ENCODE measurements at regions not wholly inside any gene's neighbourhood (a gene's known extent, or its start where the extent isn't known, plus 50 kb on each side); places are given as distances from the start of the nearest gene placed in this dataset.
"Not testable (repeated sequence)": the region's sequence is repeated elsewhere in the genome, so short reads cannot be mapped to it uniquely, and the experiment has no call there.

DNA sequence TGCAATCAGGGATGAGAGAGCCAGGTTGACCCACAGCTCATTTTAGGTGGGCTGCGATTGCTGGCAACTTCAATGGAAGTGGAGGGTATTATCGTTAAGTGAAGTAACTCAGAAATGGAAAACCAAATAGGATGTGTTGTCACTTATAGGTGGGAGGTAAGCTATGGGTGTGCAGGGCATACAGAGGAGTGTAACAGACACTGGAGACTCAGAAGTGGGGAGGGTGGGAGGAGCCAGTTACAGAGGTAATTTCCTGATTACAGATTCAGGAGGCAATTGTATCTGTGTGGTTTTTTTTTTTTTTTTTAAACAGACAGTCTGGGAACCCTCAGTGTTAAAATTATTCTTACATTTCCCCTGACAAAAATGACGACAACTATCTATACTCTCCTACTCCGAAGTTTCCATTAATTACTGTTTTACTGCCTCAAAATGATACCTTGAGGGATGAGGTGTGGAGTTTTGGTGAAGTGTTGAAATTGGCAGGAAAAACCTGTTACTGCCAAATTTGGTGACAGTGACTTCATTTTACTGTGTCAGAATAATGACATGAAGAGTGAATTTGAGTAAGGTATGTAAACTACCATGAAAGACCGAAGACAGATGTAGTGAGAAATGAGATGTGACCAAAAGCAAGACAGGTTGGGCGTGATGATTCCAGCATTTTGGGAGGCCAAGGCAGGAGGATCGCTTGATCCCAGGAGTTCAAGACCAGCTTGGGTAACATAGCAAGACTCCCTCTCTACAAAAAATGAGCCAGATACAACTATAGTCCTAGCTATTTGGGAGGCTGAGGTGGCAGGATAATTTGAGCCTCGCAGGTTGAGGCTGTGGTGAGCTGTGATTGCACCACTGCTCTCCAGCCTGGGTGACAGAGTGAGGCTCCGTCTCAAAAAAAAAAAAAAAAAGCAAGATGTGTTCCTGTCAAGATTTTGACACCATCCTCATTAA lies 415.0 kb upstream of the AMELY start:
- H3K9me3 ChIP-seq (ENCODE audit: control insufficient read depth, low read length): no peaks in the 10 kb centered on the region
- H3K18ac ChIP-seq (ENCODE audit: low read depth in 1 of 2, low read length in 2 of 2): no peak overlapping the region
- no peak overlapping the region for H3K9ac ChIP-seq (ENCODE audit: low read length)
- no peaks in the 10 kb centered on the region for H3K27me3 ChIP-seq (ENCODE audit: control insufficient read depth in 1 of 2, insufficient read depth in 1 of 2, low read length in 2 of 2)
- no peak overlapping the region for H3K4ac ChIP-seq (ENCODE audit: low read depth in 1 of 2, low read length in 2 of 2)
- no peak overlapping the region for H4K8ac ChIP-seq (ENCODE audit: low read length)
- no peak overlapping the region for H3K4me3 ChIP-seq (ENCODE audit: insufficient read depth in 1 of 2, low read depth in 1 of 2, low read length in 2 of 2)
- no peak for DNase-seq
- no peak overlapping the region for H2AK5ac ChIP-seq (ENCODE audit: low read length, severe bottlenecking)
- H3K36me3 ChIP-seq (ENCODE audit: control insufficient read depth in 1 of 2, insufficient read depth in 2 of 2, low read depth in 1 of 2, low read length in 2 of 2): peaks cover 0 to 22% of the 10 kb centered on the region in 2 experiments
- H4K91ac ChIP-seq (ENCODE audit: low read length): no peak overlapping the region
- no peak overlapping the region for H2AFZ ChIP-seq (ENCODE audit: low read depth, low read length)
- H2BK120ac ChIP-seq (ENCODE audit: low read depth, low read length): no peak overlapping the region
- H2BK12ac ChIP-seq (ENCODE audit: low read length in 2 of 2): no peak overlapping the region
- H3K4me2 ChIP-seq (ENCODE audit: low read length, poor library complexity, severe bottlenecking): no peak overlapping the region
- H2BK15ac ChIP-seq (ENCODE audit: low read depth, poor library complexity, severe bottlenecking): no peak overlapping the region
- whole genome bisulfite sequencing: over 99% methylated on average over 4 of the region's 9 CpGs
- H2BK5ac ChIP-seq (ENCODE audit: low read depth, low read length, poor library complexity, severe bottlenecking): no peak overlapping the region
- H3K27ac ChIP-seq (ENCODE audit: low read length, poor library complexity, severe bottlenecking): no peak overlapping the region
- H3K4me1 ChIP-seq (ENCODE audit: control insufficient read depth, insufficient read depth, low read depth, low read length): no peaks in the 10 kb centered on the region
- H3K79me1 ChIP-seq (replicated peaks; ENCODE audit: low read length, poor library complexity, severe bottlenecking): peaks cover 8% of the 10 kb centered on the region
- H3K23ac ChIP-seq (ENCODE audit: low read length in 2 of 2): no peak overlapping the region
- no peak overlapping the region for H3K14ac ChIP-seq (ENCODE audit: low read length in 2 of 2)

- H3K27ac ChIP-seq (ENCODE audit: low read length, poor library complexity, severe bottlenecking): no peak overlapping the region
- no peak overlapping the region for H4K8ac ChIP-seq (ENCODE audit: low read length)
- H3K14ac ChIP-seq (ENCODE audit: low read length in 2 of 2): no peak overlapping the region
- H3K36me3 ChIP-seq (ENCODE audit: control insufficient read depth in 1 of 2, insufficient read depth in 2 of 2, low read depth in 1 of 2, low read length in 2 of 2): peaks cover 0 to 22% of the 10 kb centered on the region in 2 experiments
- H3K79me1 ChIP-seq (replicated peaks; ENCODE audit: low read length, poor library complexity, severe bottlenecking): peaks cover 8% of the 10 kb centered on the region
- H3K4me2 ChIP-seq (ENCODE audit: low read length, poor library complexity, severe bottlenecking): no peak overlapping the region
- no peak overlapping the region for H2BK5ac ChIP-seq (ENCODE audit: low read depth, low read length, poor library complexity, severe bottlenecking)
- H3K4me1 ChIP-seq (ENCODE audit: control insufficient read depth, insufficient read depth, low read depth, low read length): no peaks in the 10 kb centered on the region
- WGBS: 96% methylated on average over 13 of the region's 13 CpGs
- H4K91ac ChIP-seq (ENCODE audit: low read length): no peak overlapping the region
- no peak overlapping the region for H3K18ac ChIP-seq (ENCODE audit: low read depth in 1 of 2, low read length in 2 of 2)
- no peak overlapping the region for H3K9ac ChIP-seq (ENCODE audit: low read length)
- DNase-seq: no peak
- H2AK5ac ChIP-seq (ENCODE audit: low read length, severe bottlenecking): no peak overlapping the region
- no peak overlapping the region for H3K4me3 ChIP-seq (ENCODE audit: insufficient read depth in 1 of 2, low read depth in 1 of 2, low read length in 2 of 2)
- H3K27me3 ChIP-seq (ENCODE audit: control insufficient read depth in 1 of 2, insufficient read depth in 1 of 2, low read length in 2 of 2): no peaks in the 10 kb centered on the region
- H3K23ac ChIP-seq (ENCODE audit: low read length in 2 of 2): no peak overlapping the region
- H3K9me3 ChIP-seq (ENCODE audit: control insufficient read depth, low read length): no peaks in the 10 kb centered on the region
- H2BK12ac ChIP-seq (ENCODE audit: low read length in 2 of 2): no peak overlapping the region
- H3K4ac ChIP-seq (ENCODE audit: low read depth in 1 of 2, low read length in 2 of 2): no peak overlapping the region
- no peak overlapping the region for H2BK120ac ChIP-seq (ENCODE audit: low read depth, low read length)
- H2AFZ ChIP-seq (ENCODE audit: low read depth, low read length): no peak overlapping the region
- H2BK15ac ChIP-seq (ENCODE audit: low read depth, poor library complexity, severe bottlenecking): no peak overlapping the region
Observed at GRCh38 chrY:7325531-7325930, 414.0 kb upstream of the AMELY start.

DNA sequence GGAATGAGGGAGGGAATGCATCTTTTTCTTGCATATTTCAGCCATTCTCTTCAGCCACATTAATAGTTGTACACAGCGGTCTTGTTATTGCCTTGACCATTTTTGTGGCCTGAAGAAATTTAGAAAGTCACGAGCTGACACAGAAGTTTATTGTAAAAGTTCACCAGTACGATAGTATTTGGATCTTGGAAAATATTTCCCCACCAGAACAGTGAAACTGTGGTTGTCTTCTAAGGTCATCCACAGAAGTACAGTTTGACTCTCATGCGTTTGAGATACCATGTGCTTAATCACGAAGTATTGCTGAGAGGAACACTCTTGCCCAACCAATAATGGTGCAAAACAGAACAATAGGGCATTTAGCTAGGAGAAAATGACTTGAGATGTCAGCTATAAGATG lies 409.2 kb upstream of the AMELY start:
- 93% methylated on average over 5 of the region's 5 CpGs for WGBS
- no peak overlapping the region for H3K4ac ChIP-seq (ENCODE audit: low read depth in 1 of 2, low read length in 2 of 2)
- no peak overlapping the region for H2BK15ac ChIP-seq (ENCODE audit: low read depth, poor library complexity, severe bottlenecking)
- no peak overlapping the region for H4K8ac ChIP-seq (ENCODE audit: low read length)
- H3K23ac ChIP-seq (ENCODE audit: low read length in 2 of 2): no peak overlapping the region
- H2BK12ac ChIP-seq (ENCODE audit: low read length in 2 of 2): no peak overlapping the region
- no peak overlapping the region for H3K14ac ChIP-seq (ENCODE audit: low read length in 2 of 2)
- H2BK5ac ChIP-seq (ENCODE audit: low read depth, low read length, poor library complexity, severe bottlenecking): no peak overlapping the region
- H3K4me2 ChIP-seq (ENCODE audit: low read length, poor library complexity, severe bottlenecking): no peak overlapping the region
- H3K4me1 ChIP-seq (ENCODE audit: control insufficient read depth, insufficient read depth, low read depth, low read length): no peaks in the 10 kb centered on the region
- H3K18ac ChIP-seq (ENCODE audit: low read depth in 1 of 2, low read length in 2 of 2): no peak overlapping the region
- DNase-seq: no peak
- no peaks in the 10 kb centered on the region for H3K9me3 ChIP-seq (ENCODE audit: control insufficient read depth, low read length)
- H2AFZ ChIP-seq (ENCODE audit: low read depth, low read length): no peak overlapping the region
- no peak overlapping the region for H3K27ac ChIP-seq (ENCODE audit: low read length, poor library complexity, severe bottlenecking)
- H2BK120ac ChIP-seq (ENCODE audit: low read depth, low read length): no peak overlapping the region
- no peak overlapping the region for H3K4me3 ChIP-seq (ENCODE audit: insufficient read depth in 1 of 2, low read depth in 1 of 2, low read length in 2 of 2)
- H3K36me3 ChIP-seq (ENCODE audit: control insufficient read depth in 1 of 2, insufficient read depth in 2 of 2, low read depth in 1 of 2, low read length in 2 of 2): peaks cover 0 to 14% of the 10 kb centered on the region in 2 experiments
- H4K91ac ChIP-seq (ENCODE audit: low read length): no peak overlapping the region
- H2AK5ac ChIP-seq (ENCODE audit: low read length, severe bottlenecking): no peak overlapping the region
- peaks cover 10% of the 10 kb centered on the region for H3K79me1 ChIP-seq (replicated peaks; ENCODE audit: low read length, poor library complexity, severe bottlenecking)
- H3K9ac ChIP-seq (ENCODE audit: low read length): no peak overlapping the region
- no peaks in the 10 kb centered on the region for H3K27me3 ChIP-seq (ENCODE audit: control insufficient read depth in 1 of 2, insufficient read depth in 1 of 2, low read length in 2 of 2)

- not testable (repeated sequence) for H2BK120ac ChIP-seq (ENCODE audit: low read depth, low read length); H3K9me3 ChIP-seq (ENCODE audit: control insufficient read depth, low read length); H3K4ac ChIP-seq (ENCODE audit: low read depth in 1 of 2, low read length in 2 of 2); H2BK15ac ChIP-seq (ENCODE audit: low read depth, poor library complexity, severe bottlenecking); H3K9ac ChIP-seq (ENCODE audit: low read length); H3K4me1 ChIP-seq (ENCODE audit: control insufficient read depth, insufficient read depth, low read depth, low read length); H4K8ac ChIP-seq (ENCODE audit: low read length); H3K18ac ChIP-seq (ENCODE audit: low read depth in 1 of 2, low read length in 2 of 2); H2BK12ac ChIP-seq (ENCODE audit: low read length in 2 of 2); H3K27ac ChIP-seq (ENCODE audit: low read length, poor library complexity, severe bottlenecking); H2BK5ac ChIP-seq (ENCODE audit: low read depth, low read length, poor library complexity, severe bottlenecking); H3K4me3 ChIP-seq (ENCODE audit: insufficient read depth in 1 of 2, low read depth in 1 of 2, low read length in 2 of 2); H3K23ac ChIP-seq (ENCODE audit: low read length in 2 of 2); H2AFZ ChIP-seq (ENCODE audit: low read depth, low read length); H3K14ac ChIP-seq (ENCODE audit: low read length in 2 of 2); H3K27me3 ChIP-seq (ENCODE audit: control insufficient read depth in 1 of 2, insufficient read depth in 1 of 2, low read length in 2 of 2); H3K4me2 ChIP-seq (ENCODE audit: low read length, poor library complexity, severe bottlenecking); DNase-seq; H2AK5ac ChIP-seq (ENCODE audit: low read length, severe bottlenecking); H3K79me1 ChIP-seq (replicated peaks; ENCODE audit: low read length, poor library complexity, severe bottlenecking); H4K91ac ChIP-seq (ENCODE audit: low read length)
- peaks cover 0 to 11% of the 10 kb centered on the region in 2 experiments for H3K36me3 ChIP-seq (ENCODE audit: control insufficient read depth in 1 of 2, insufficient read depth in 2 of 2, low read depth in 1 of 2, low read length in 2 of 2)
- no CpG with 5 or more reads among the region's 4 CpGs for WGBS
Observed at GRCh38 chrY:7320171-7320570, 408.6 kb upstream of the AMELY start.
